GM23248 (cell line): ENCODE measurements at regions not wholly inside any gene's neighbourhood (a gene's known extent, or its start where the extent isn't known, plus 50 kb on each side); places are given as distances from the start of the nearest gene placed in this dataset.

Experiments used
- DNase-seq: peaks from one replicate; pipeline ENCODE4 v3.0.0-alpha.2; 2015
- H2AFZ ChIP-seq: fragments of 200-600 bp; sonication (generic); 2 replicates; pipeline ENCODE4 v1.6.1; 2016; ENCODE audit warnings: antibody characterized with exemption
- H3F3A ChIP-seq: fragments of 200-600 bp; sonication (generic); 2 replicates; pipeline ENCODE4 v1.6.1; 2016; ENCODE audit warnings: mild to moderate bottlenecking, antibody characterized with exemption, mixed run types; ENCODE audit not compliant: insufficient read depth
- H3K27ac ChIP-seq: fragments of 200-600 bp; sonication (generic); 2 replicates; pipeline ENCODE4 v1.5.1; 2016; ENCODE audit warnings: mild to moderate bottlenecking
- H3K27me3 ChIP-seq: fragments of 200-600 bp; sonication (generic); replicated peaks from 2 replicates; pipeline ENCODE4 v1.6.1; 2016; ENCODE audit warnings: mild to moderate bottlenecking; ENCODE audit not compliant: insufficient read depth
- H3K36me3 ChIP-seq: fragments of 200-600 bp; sonication (generic); 2 replicates; pipeline ENCODE4 v1.6.1; 2016; ENCODE audit warnings: low read depth, mild to moderate bottlenecking
- H3K4me1 ChIP-seq: fragments of 200-600 bp; sonication (generic); 2 replicates; pipeline ENCODE4 v1.6.1; 2016; ENCODE audit warnings: mild to moderate bottlenecking; ENCODE audit not compliant: insufficient read depth
- H3K4me2 ChIP-seq: fragments of 200-600 bp; sonication (generic); one replicate; pipeline ENCODE4 v1.6.1; 2016; ENCODE audit warnings: mild to moderate bottlenecking; ENCODE audit not compliant: unreplicated experiment
- H3K4me3 ChIP-seq: fragments of 200-600 bp; sonication (generic); 2 replicates; pipeline ENCODE4 v1.5.1; 2016; ENCODE audit warnings: mild to moderate bottlenecking
- H3K79me2 ChIP-seq: fragments of 200-600 bp; sonication (generic); 2 replicates; pipeline ENCODE4 v1.6.1; 2016; ENCODE audit warnings: mild to moderate bottlenecking; ENCODE audit not compliant: insufficient read depth
- H3K9ac ChIP-seq: fragments of 200-600 bp; sonication (generic); 2 replicates; pipeline ENCODE4 v1.6.1; 2016; ENCODE audit warnings: mild to moderate bottlenecking
- H3K9me2 ChIP-seq: fragments of 200-600 bp; sonication (generic); 2 replicates; pipeline ENCODE4 v1.6.1; 2016; ENCODE audit warnings: mixed run types, mild to moderate bottlenecking, moderate library complexity; ENCODE audit not compliant: insufficient read depth
- H3K9me3 ChIP-seq: fragments of 200-600 bp; sonication (generic); one replicate; pipeline ENCODE4 v1.6.1; 2017; ENCODE audit warnings: low read depth
- H4K20me1 ChIP-seq: fragments of 200-600 bp; sonication (generic); 2 replicates; pipeline ENCODE4 v1.6.0; 2016; ENCODE audit not compliant: insufficient read depth
- EZH2 ChIP-seq: fragments of 200-600 bp; sonication (generic); IDR thresholded peaks from 2 replicates; pipeline ENCODE4 v1.6.1; 2018; ENCODE audit warnings: antibody characterized with exemption, mild to moderate bottlenecking; ENCODE audit not compliant: insufficient read depth, poor library complexity, severe bottlenecking
- EZH2phosphoT487 ChIP-seq: fragments of 200-600 bp; sonication (generic); IDR thresholded peaks from 2 replicates; pipeline ENCODE4 v1.6.1; 2018; ENCODE audit warnings: antibody characterized with exemption, moderate library complexity, mild to moderate bottlenecking, low read depth; ENCODE audit not compliant: insufficient read depth
- WGBS, 2 experiments: methylation state at CpG; one replicate each; pipeline ENCODE4 v1.1.6; 2015 to 2017; ENCODE audit warnings: low lambda C conversion rate in 2 of 2, low coverage in 1 of 2; ENCODE audit errors: missing lambda C conversion rate in 2 of 2; 5-methylcytosine and 5-hydroxymethylcytosine counted together
- in situ Hi-C: fragments of 300-500 bp; cut with MboI; formaldehyde crosslinking; loops from 2 replicates; pipeline ENCODE4 v1.15.0; 2020

DNA sequence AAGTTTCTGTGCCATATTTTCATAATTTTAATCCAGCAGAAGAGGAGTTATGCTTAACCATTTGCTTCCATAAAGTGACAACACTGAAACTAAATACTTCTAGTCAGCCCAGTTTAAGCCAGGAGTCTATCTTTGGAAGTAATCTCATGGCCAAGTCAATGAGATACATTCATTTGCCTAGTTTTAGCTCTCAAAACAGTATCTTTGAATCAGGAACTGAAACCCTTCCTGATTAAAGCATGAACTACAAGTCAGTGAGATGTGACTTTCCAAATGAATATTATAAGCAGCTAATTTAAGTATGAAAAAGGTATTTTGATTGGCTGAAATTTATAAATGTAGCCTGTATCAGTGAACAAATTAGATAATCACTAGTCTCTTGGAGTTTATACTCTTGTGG lies 491.5 kb downstream of the SLC6A15 start:
- in situ Hi-C loops = loop anchor here (25.0 kb wide), 1 partner anchor 416 kb away; no protein-coding TSS in a partner anchor
- Histone ChIP-seq H3K4me1 (no peaks in the 10 kb centered on the region), H3K36me3 (no peaks in the 10 kb centered on the region), H3K4me2 (no peak overlapping the region), H3K9me3 (no peaks in the 10 kb centered on the region), H3K4me3 (no peak overlapping the region), H4K20me1 (no peaks in the 10 kb centered on the region), H3F3A (no peaks in the 10 kb centered on the region), H2AFZ (no peak overlapping the region), H3K27ac (no peak overlapping the region), H3K79me2 (no peaks in the 10 kb centered on the region), H3K9ac (no peak overlapping the region), H3K9me2 (no peaks in the 10 kb centered on the region), H3K27me3 (no peaks in the 10 kb centered on the region)
- TF ChIP-seq EZH2 (no peak), EZH2phosphoT487 (no peak)
- DNase-seq = no peak

DNA sequence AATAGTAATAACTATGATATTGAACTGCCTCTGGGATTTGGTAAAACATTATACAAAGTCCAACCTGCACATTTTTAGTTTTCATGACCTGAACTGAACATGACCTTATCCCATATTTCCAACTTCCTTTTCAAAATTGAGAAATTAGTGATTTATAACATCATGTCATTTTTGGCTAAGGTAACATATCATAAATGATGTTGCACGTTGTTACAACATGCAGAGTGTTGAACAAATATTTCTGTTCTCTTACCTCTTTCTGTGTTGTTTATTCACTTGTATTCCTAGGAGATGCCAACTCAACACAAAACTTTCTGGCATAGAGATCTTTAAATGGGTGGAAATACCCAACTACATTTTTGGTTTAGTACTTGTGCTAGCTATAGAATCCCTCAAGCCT lies 496.0 kb downstream of the SLC6A15 start:
- H3K9me2 ChIP-seq = no peaks in the 10 kb centered on the region
- no peak overlapping the region for H3K4me3 ChIP-seq
- no peak overlapping the region for H3K9ac ChIP-seq
- H3K4me1 ChIP-seq = peaks cover 5% of the 10 kb centered on the region; the same call in 1 of the 2 replicates
- no peaks in the 10 kb centered on the region for H4K20me1 ChIP-seq
- WGBS, 2 experiments = 0 to 5% methylated on average over 1 of the region's 1 CpG
- TF ChIP-seq EZH2phosphoT487 (no peak), EZH2 (no peak)
- no peaks in the 10 kb centered on the region for H3K27me3 ChIP-seq
- in situ Hi-C loops = loop anchor here (25.0 kb wide), 1 partner anchor 421 kb away; no protein-coding TSS in a partner anchor
- H3K79me2 ChIP-seq = no peaks in the 10 kb centered on the region
- no peak overlapping the region for H2AFZ ChIP-seq
- no peaks in the 10 kb centered on the region for H3K9me3 ChIP-seq
- no peak overlapping the region for H3K27ac ChIP-seq
- no peak overlapping the region for H3K4me2 ChIP-seq
- H3F3A ChIP-seq = no peaks in the 10 kb centered on the region
- H3K36me3 ChIP-seq = no peaks in the 10 kb centered on the region
- no peak for DNase-seq

GRCh38 chr12:84415946-84416345 lies 496.7 kb downstream of the SLC6A15 start:
- 87 to 96% methylated on average over 2 of the region's 2 CpGs for WGBS, 2 experiments
- no peak overlapping the region for H3K4me2 ChIP-seq
- TF ChIP-seq EZH2 (no peak), EZH2phosphoT487 (no peak)
- H3K79me2 ChIP-seq = no peaks in the 10 kb centered on the region
- no peaks in the 10 kb centered on the region for H3K36me3 ChIP-seq
- H3K4me1 ChIP-seq = peaks cover 5% of the 10 kb centered on the region; the same call in 1 of the 2 replicates
- H3K27ac ChIP-seq = no peak overlapping the region
- no peak for DNase-seq
- H3K9ac ChIP-seq = no peak overlapping the region
- no peaks in the 10 kb centered on the region for H3K9me3 ChIP-seq
- H4K20me1 ChIP-seq = no peaks in the 10 kb centered on the region
- H2AFZ ChIP-seq = no peak overlapping the region
- H3K4me3 ChIP-seq = no peak overlapping the region
- in situ Hi-C loops = loop anchor here (25.0 kb wide), 1 partner anchor 421 kb away; no protein-coding TSS in a partner anchor
- no peaks in the 10 kb centered on the region for H3F3A ChIP-seq
- no peaks in the 10 kb centered on the region for H3K9me2 ChIP-seq
- H3K27me3 ChIP-seq = no peaks in the 10 kb centered on the region

GRCh38 chr12:84413656-84414055 lies 498.9 kb downstream of the SLC6A15 start:
- Histone ChIP-seq H3K27me3 (no peaks in the 10 kb centered on the region), H3K9me3 (no peaks in the 10 kb centered on the region), H3K4me3 (no peak overlapping the region), H3K9ac (no peak overlapping the region), H3F3A (no peaks in the 10 kb centered on the region), H3K27ac (no peak overlapping the region), H3K36me3 (no peaks in the 10 kb centered on the region), H3K4me2 (no peak overlapping the region), H3K4me1 (peaks cover 5% of the 10 kb centered on the region; the same call in 1 of the 2 replicates), H3K79me2 (no peaks in the 10 kb centered on the region), H3K9me2 (no peaks in the 10 kb centered on the region), H2AFZ (peak overlapping the region; percentile 36; the same call in 1 of the 2 replicates), H4K20me1 (no peaks in the 10 kb centered on the region)
- TF ChIP-seq EZH2phosphoT487 (no peak), EZH2 (no peak)
- in situ Hi-C loops = loop anchor here (25.0 kb wide), 1 partner anchor 424 kb away; no protein-coding TSS in a partner anchor
- DNase-seq = no peak
- 22 to 24% methylated on average over 2 of the region's 2 CpGs for WGBS, 2 experiments

DNA sequence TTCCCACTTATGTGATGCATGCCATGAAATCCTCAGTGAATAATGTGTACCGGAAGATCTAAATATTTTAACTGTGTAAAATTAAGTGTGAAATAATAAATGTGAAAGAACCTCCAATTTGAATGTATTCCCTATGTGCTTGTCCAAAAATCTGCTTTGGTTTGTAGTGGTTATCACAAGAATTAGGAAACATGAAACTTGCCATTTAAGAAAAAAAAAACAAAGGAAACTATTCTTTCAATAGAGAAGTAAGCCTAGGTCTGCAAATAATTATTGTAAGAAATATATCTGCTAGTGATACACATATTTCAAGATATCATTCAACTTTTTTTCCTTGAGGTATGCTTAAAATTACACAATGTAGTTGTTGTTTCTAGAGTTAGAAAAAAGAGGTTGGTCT lies 500.4 kb downstream of the SLC6A15 start:
- H3K4me2 ChIP-seq = no peak overlapping the region
- no peak overlapping the region for H3K9ac ChIP-seq
- in situ Hi-C loops = loop anchor here (25.0 kb wide), 1 partner anchor 425 kb away; no protein-coding TSS in a partner anchor
- no peaks in the 10 kb centered on the region for H4K20me1 ChIP-seq
- H3K27me3 ChIP-seq = no peaks in the 10 kb centered on the region
- H3K36me3 ChIP-seq = no peaks in the 10 kb centered on the region
- DNase-seq = no peak
- H3K79me2 ChIP-seq = no peaks in the 10 kb centered on the region
- H3K9me2 ChIP-seq = no peaks in the 10 kb centered on the region
- no peaks in the 10 kb centered on the region for H3F3A ChIP-seq
- WGBS, 2 experiments = 20% methylated on average over 1 of the region's 1 CpG
- no peaks in the 10 kb centered on the region for H3K9me3 ChIP-seq
- H3K4me3 ChIP-seq = no peak overlapping the region
- H3K4me1 ChIP-seq = peaks cover 5% of the 10 kb centered on the region; the same call in 1 of the 2 replicates
- H2AFZ ChIP-seq = no peak overlapping the region
- TF ChIP-seq EZH2 (no peak), EZH2phosphoT487 (no peak)
- no peak overlapping the region for H3K27ac ChIP-seq
